Hepatocyte (in vitro differentiated cells): ENCODE measurements at regions not wholly inside any gene's neighbourhood (a gene's known extent, or its start where the extent isn't known, plus 50 kb on each side); places are given as distances from the start of the nearest gene placed in this dataset.

Experiments used
- CTCF ChIP-seq: fragments of 200-600 bp; sonication (generic); IDR thresholded peaks from 2 replicates; pipeline ENCODE4 v1.5.1; 2016; ENCODE audit warnings: antibody characterized with exemption, mild to moderate bottlenecking; ENCODE audit not compliant: poor library complexity
- EZH2 ChIP-seq: fragments of 200-600 bp; sonication (generic); IDR thresholded peaks from 2 replicates; pipeline ENCODE4 v1.6.1; 2016; ENCODE audit warnings: antibody characterized with exemption, mild to moderate bottlenecking, borderline replicate concordance

GRCh38 chr5:99636663-99637062 is 707.9 kb upstream of the CHD1 start:
- TF ChIP-seq CTCF, result no peak
- no peak for TF ChIP-seq EZH2
